ENCODE measurements at regions not wholly inside any gene's neighbourhood (a gene's known extent, or its start where the extent isn't known, plus 50 kb on each side); places are given as distances from the start of the nearest gene placed in this dataset.

GRCh38 chr7:9242636-9243035 is 809.2 kb downstream of the NXPH1 start:
- H3K4me3 ChIP-seq (ENCODE audit: low read depth, low read length): no peak overlapping the region
- TF ChIP-seq CTCF (IDR thresholded peaks at IDR 0.05; ENCODE audit: insufficient read depth, low read depth, low read length): no peak
- no peak for DNase-seq (ENCODE audit: low read depth)

GRCh38 chr7:9250876-9251275 is 817.5 kb downstream of the NXPH1 start:
- no peak overlapping the region for H3K4me3 ChIP-seq (ENCODE audit: low read depth, low read length)
- DNase-seq (ENCODE audit: low read depth): no peak
- no peak for TF ChIP-seq CTCF (IDR thresholded peaks at IDR 0.05; ENCODE audit: insufficient read depth, low read depth, low read length)

GRCh38 chr7:9264395-9264794 is 831.0 kb downstream of the NXPH1 start:
- TF ChIP-seq CTCF (IDR thresholded peaks at IDR 0.05; ENCODE audit: insufficient read depth, low read depth, low read length): no peak
- no peak overlapping the region for H3K4me3 ChIP-seq (ENCODE audit: low read depth, low read length)
- DNase-seq (ENCODE audit: low read depth): no peak

GRCh38 chr7:9280088-9280487 is 846.7 kb downstream of the NXPH1 start:
- no peak overlapping the region for H3K4me3 ChIP-seq (ENCODE audit: low read depth, low read length)
- TF ChIP-seq CTCF (IDR thresholded peaks at IDR 0.05; ENCODE audit: insufficient read depth, low read depth, low read length): no peak
- DNase-seq (ENCODE audit: low read depth): no peak

GRCh38 chr7:9283246-9283645 is 849.8 kb downstream of the NXPH1 start:
- H3K4me3 ChIP-seq (ENCODE audit: low read depth, low read length): no peak overlapping the region
- no peak for TF ChIP-seq CTCF (IDR thresholded peaks at IDR 0.05; ENCODE audit: insufficient read depth, low read depth, low read length)
- no peak for DNase-seq (ENCODE audit: low read depth)

GRCh38 chr7:9302436-9302835 is 869.0 kb downstream of the NXPH1 start:
- H3K4me3 ChIP-seq (ENCODE audit: low read depth, low read length): no peak overlapping the region
- DNase-seq (ENCODE audit: low read depth): no peak
- TF ChIP-seq CTCF (IDR thresholded peaks at IDR 0.05; ENCODE audit: insufficient read depth, low read depth, low read length): no peak

- H3K4me3 ChIP-seq (ENCODE audit: low read depth, low read length): no peak overlapping the region
- no peak for DNase-seq (ENCODE audit: low read depth)
- TF ChIP-seq CTCF (IDR thresholded peaks at IDR 0.05; ENCODE audit: insufficient read depth, low read depth, low read length): no peak
Observed at GRCh38 chr7:9307131-9307530, 873.7 kb downstream of the NXPH1 start.
